ENCODE measurements at regions not wholly inside any gene's neighbourhood (a gene's known extent, or its start where the extent isn't known, plus 50 kb on each side); places are given as distances from the start of the nearest gene placed in this dataset.

GRCh38 chr3:5828251-5828650, 640.7 kb downstream of the EDEM1 start:
- no peaks in the 10 kb centered on the region for H3K4me1 ChIP-seq
- ATAC-seq (no peak), DNase-seq (no peak)
- no peak for TF ChIP-seq CTCF (IDR thresholded peaks at IDR 0.05)
- peaks cover 0 to 11% of the 10 kb centered on the region in 2 donors for H3K9me3 ChIP-seq
- intact Hi-C loops (cut with DNase I) = no loop called here
- H3K36me3 ChIP-seq = no peaks in the 10 kb centered on the region
- H3K27ac ChIP-seq = no peak overlapping the region
- no peaks in the 10 kb centered on the region for H3K27me3 ChIP-seq
- no peak overlapping the region for H3K4me3 ChIP-seq

GRCh38 chr3:5840056-5840455, 652.5 kb downstream of the EDEM1 start:
- DNase-seq = no peak
- TF ChIP-seq CTCF (IDR thresholded peaks at IDR 0.05) = no peak
- H3K27me3 ChIP-seq = no peaks in the 10 kb centered on the region
- H3K27ac ChIP-seq = no peak overlapping the region
- H3K4me1 ChIP-seq = no peaks in the 10 kb centered on the region
- no peak overlapping the region for H3K4me3 ChIP-seq
- no peaks in the 10 kb centered on the region for H3K9me3 ChIP-seq
- H3K36me3 ChIP-seq = no peaks in the 10 kb centered on the region
- intact Hi-C loops (cut with DNase I) = no loop called here
- ATAC-seq = no peak

- H3K27me3 ChIP-seq = no peaks in the 10 kb centered on the region
- DNase-seq (no peak), ATAC-seq (no peak)
- TF ChIP-seq CTCF (IDR thresholded peaks at IDR 0.05) = no peak
- no peak overlapping the region for H3K4me3 ChIP-seq
- no peaks in the 10 kb centered on the region for H3K4me1 ChIP-seq
- no peaks in the 10 kb centered on the region for H3K9me3 ChIP-seq
- intact Hi-C loops (cut with DNase I) = no loop called here
- no peaks in the 10 kb centered on the region for H3K36me3 ChIP-seq
- no peak overlapping the region for H3K27ac ChIP-seq
Measured at GRCh38 chr3:5841599-5841998, 654.1 kb downstream of the EDEM1 start.

- no peak for DNase-seq
- intact Hi-C loops (cut with DNase I) = no loop called here
Measured at GRCh38 chr3:5846261-5846660, 658.8 kb downstream of the EDEM1 start.

GRCh38 chr3:5861151-5861550, 673.6 kb downstream of the EDEM1 start:
- intact Hi-C loops (cut with DNase I) = no loop called here
- Histone ChIP-seq H3K4me3 (no peak overlapping the region), H3K27me3 (no peaks in the 10 kb centered on the region), H3K4me1 (no peaks in the 10 kb centered on the region), H3K36me3 (no peaks in the 10 kb centered on the region), H3K9me3 (no peaks in the 10 kb centered on the region), H3K27ac (no peak overlapping the region)
- TF ChIP-seq CTCF (IDR thresholded peaks at IDR 0.05) = no peak
- no peak for DNase-seq
- no peak for ATAC-seq

More at GRCh38 chr3:5846261-5846660, 658.8 kb downstream of the EDEM1 start:
- no peak for ATAC-seq
- no peaks in the 10 kb centered on the region for H3K36me3 ChIP-seq
- H3K4me3 ChIP-seq = no peak overlapping the region
- no peaks in the 10 kb centered on the region for H3K27me3 ChIP-seq
- no peaks in the 10 kb centered on the region for H3K4me1 ChIP-seq
- H3K9me3 ChIP-seq = no peaks in the 10 kb centered on the region
- no peak for TF ChIP-seq CTCF (IDR thresholded peaks at IDR 0.05)
- no peak overlapping the region for H3K27ac ChIP-seq
